GM12878 (cell line): ENCODE measurements at regions not wholly inside any gene's neighbourhood (a gene's known extent, or its start where the extent isn't known, plus 50 kb on each side); places are given as distances from the start of the nearest gene placed in this dataset.

Experiments
- ATF3 ChIP-seq: IDR thresholded peaks from 2 replicates; pipeline ENCODE4 v1.6.1; 2011; ENCODE audit warnings: low read depth, mild to moderate bottlenecking, low read length, moderate library complexity, borderline replicate concordance; ENCODE audit errors: extremely low read depth
- CEBPB ChIP-seq, 2 experiments: fragments of 150-350 bp in 1 of 2; IDR thresholded peaks; 2 replicates each; pipeline ENCODE4 v1.6.1; 2012 to 2014; ENCODE audit warnings: low read depth in 2 of 2, low read length in 2 of 2, borderline replicate concordance in 1 of 2, inconsistent platforms in 1 of 2
- CREB1 ChIP-seq: IDR thresholded peaks from 2 replicates; pipeline ENCODE4 v1.6.1; 2012; ENCODE audit warnings: low read depth, mild to moderate bottlenecking, inconsistent platforms
- E4F1 ChIP-seq: fragments of 450-650 bp; IDR thresholded peaks from 2 replicates; pipeline ENCODE4 v1.6.1; 2018; ENCODE audit warnings: borderline replicate concordance, mild to moderate bottlenecking; ENCODE audit not compliant: partially characterized antibody
- EGR1 ChIP-seq, 2 experiments: IDR thresholded peaks; 1 replicate in 1 of 2; 2 replicates in 1 of 2; pipeline ENCODE4 v1.6.1; 2011 to 2012; ENCODE audit warnings: low read depth in 2 of 2, low read length in 2 of 2, borderline replicate concordance in 1 of 2, mild to moderate bottlenecking in 1 of 2, moderate library complexity in 1 of 2
- POLR2AphosphoS5 ChIP-seq: IDR thresholded peaks from 2 replicates; pipeline ENCODE4 v1.6.1; 2011; ENCODE audit warnings: mild to moderate bottlenecking, low read length, inconsistent platforms
- RFX5 ChIP-seq: IDR thresholded peaks from 2 replicates; pipeline ENCODE4 v1.6.1; 2011; ENCODE audit warnings: low read depth, low read length, improper control_type of control experiment
- TARDBP ChIP-seq: IDR thresholded peaks from 2 replicates; pipeline ENCODE4 v1.6.1; 2016; ENCODE audit warnings: borderline replicate concordance

GRCh38 chr2:21469564-21469963, 345.8 kb downstream of the TDRD15 start:
- no peak for TF ChIP-seq RFX5
- no peak for TF ChIP-seq ATF3
- TF ChIP-seq EGR1 (IDR thresholded peaks at IDR 0.05; ENCODE audit: borderline replicate concordance in 1 of 2, low read depth in 2 of 2, low read length in 2 of 2) = no peak
- TF ChIP-seq CEBPB (IDR thresholded peaks at IDR 0.05; ENCODE audit: borderline replicate concordance in 1 of 2, low read depth in 2 of 2, low read length in 2 of 2) = no peak
- no peak for TF ChIP-seq CREB1
- TF ChIP-seq TARDBP = no peak
- TF ChIP-seq E4F1 = no peak
- TF ChIP-seq POLR2AphosphoS5 = no peak
